Left lung (tissue), 4 donors: ENCODE measurements at regions not wholly inside any gene's neighbourhood (a gene's known extent, or its start where the extent isn't known, plus 50 kb on each side); places are given as distances from the start of the nearest gene placed in this dataset.

ENCODE experiments used
- ATAC-seq: fragments of 200-7000 bp; cut with Tn5 transposase; one replicate; pipeline ENCODE4 v1.9.1; 2020; ENCODE audit warnings: moderate library complexity
- DNase-seq, 4 donors: peaks; one replicate each; pipeline ENCODE4 v3.0.0-alpha.2; 2013 to 2020
- H3K27ac ChIP-seq, 2 donors: fragments of 200-600 bp; sonication (generic) in 1 of 2; one replicate each; pipeline versions ENCODE4 v1.5.0 to v1.8.0; 2020 to 2021
- H3K27me3 ChIP-seq, 2 donors: fragments of 200-600 bp; sonication (generic) in 1 of 2; one replicate each; pipeline versions ENCODE4 v1.5.0 to v1.8.0; 2020 to 2021
- H3K36me3 ChIP-seq, 2 donors: fragments of 200-600 bp; sonication (generic) in 1 of 2; one replicate each; pipeline versions ENCODE4 v1.5.0 to v1.8.0; 2020 to 2021
- H3K4me1 ChIP-seq, 2 donors: fragments of 200-600 bp; one replicate each; pipeline ENCODE4 v1.8.0; 2021
- H3K4me3 ChIP-seq, 2 donors: fragments of 200-600 bp; sonication (generic) in 1 of 2; one replicate each; pipeline versions ENCODE4 v1.5.0 to v1.8.0; 2020 to 2021; ENCODE audit warnings: mild to moderate bottlenecking in 1 of 2
- H3K9me3 ChIP-seq, 2 donors: fragments of 200-600 bp; sonication (generic) in 1 of 2; one replicate each; pipeline versions ENCODE4 v1.5.0 to v1.8.0; 2020 to 2021
- intact Hi-C, 2 donors: fragments of 100-400 bp; cut with DNase I; formaldehyde crosslinking; loops; one replicate each; pipeline versions ENCODE4 v1.11.2 to v1.14.2; 2022
- TF ChIP-seq, protein P1 (sequence below), 2 donors: fragments of 200-600 bp; sonication (generic) in 1 of 2; IDR thresholded peaks; one replicate each; pipeline versions ENCODE4 v1.5.0 to v1.8.0; 2021; ENCODE audit warnings: antibody characterized with exemption in 2 of 2
- donor health status: DM: no; HTN: yes; CAD: no.
- donor health status: DM: no; HTN: no; CAD: no.

DNA sequence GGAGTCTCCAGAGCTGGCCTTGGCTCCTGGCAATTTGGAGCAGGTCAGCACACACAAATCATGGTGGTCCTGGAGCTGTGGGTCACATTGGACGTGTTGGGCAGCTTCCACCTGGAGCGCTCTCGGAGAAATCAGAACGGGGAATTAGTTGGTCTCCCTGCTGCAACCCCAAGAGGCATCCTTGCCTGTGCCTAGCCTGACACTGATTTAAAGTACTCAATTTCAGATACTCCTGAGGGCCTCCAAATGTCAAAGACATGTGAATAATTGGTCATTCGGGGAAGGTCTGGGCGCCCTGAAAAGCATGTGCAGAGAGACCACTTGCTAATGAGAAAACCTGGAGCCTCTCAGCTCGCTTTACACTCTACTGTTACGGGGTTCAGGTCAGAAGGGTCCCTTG lies 145.5 kb upstream of the AGAP1 start:
- Histone ChIP-seq H3K9me3 (no peaks in the 10 kb centered on the region), H3K4me1 (peaks cover 0 to 2% of the 10 kb centered on the region in 2 donors), H3K27ac (no peak overlapping the region), H3K36me3 (no peaks in the 10 kb centered on the region), H3K4me3 (no peak overlapping the region), H3K27me3 (no peaks in the 10 kb centered on the region)
- intact Hi-C loops = no loop called here
- ATAC-seq (no peak), DNase-seq (no peak)
- TF ChIP-seq, protein P1, sequence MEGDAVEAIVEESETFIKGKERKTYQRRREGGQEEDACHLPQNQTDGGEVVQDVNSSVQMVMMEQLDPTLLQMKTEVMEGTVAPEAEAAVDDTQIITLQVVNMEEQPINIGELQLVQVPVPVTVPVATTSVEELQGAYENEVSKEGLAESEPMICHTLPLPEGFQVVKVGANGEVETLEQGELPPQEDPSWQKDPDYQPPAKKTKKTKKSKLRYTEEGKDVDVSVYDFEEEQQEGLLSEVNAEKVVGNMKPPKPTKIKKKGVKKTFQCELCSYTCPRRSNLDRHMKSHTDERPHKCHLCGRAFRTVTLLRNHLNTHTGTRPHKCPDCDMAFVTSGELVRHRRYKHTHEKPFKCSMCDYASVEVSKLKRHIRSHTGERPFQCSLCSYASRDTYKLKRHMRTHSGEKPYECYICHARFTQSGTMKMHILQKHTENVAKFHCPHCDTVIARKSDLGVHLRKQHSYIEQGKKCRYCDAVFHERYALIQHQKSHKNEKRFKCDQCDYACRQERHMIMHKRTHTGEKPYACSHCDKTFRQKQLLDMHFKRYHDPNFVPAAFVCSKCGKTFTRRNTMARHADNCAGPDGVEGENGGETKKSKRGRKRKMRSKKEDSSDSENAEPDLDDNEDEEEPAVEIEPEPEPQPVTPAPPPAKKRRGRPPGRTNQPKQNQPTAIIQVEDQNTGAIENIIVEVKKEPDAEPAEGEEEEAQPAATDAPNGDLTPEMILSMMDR (IDR thresholded peaks at IDR 0.05) = no peak

DNA sequence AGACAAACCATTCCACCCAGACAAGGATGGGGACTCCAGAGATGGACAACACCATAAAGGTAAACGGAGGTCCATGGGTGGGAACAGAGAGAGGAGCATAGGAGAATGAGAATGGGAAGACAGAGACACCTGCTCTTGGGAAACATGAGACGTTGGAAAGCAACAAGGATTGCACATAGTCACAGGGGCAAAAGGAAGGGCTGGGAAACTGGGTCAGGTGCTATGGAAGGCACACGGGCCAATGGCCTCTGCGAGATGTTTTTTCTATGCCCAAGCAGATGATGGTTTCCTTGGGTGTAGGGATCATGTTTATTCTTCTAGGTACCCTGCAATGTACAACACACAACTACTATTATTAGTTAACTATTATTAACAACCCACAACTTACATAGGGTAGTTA lies 143.6 kb upstream of the AGAP1 start:
- TF ChIP-seq, protein P1 (IDR thresholded peaks at IDR 0.05) = no peak
- ATAC-seq (no peak), DNase-seq (no peak)
- no peak overlapping the region for H3K4me3 ChIP-seq
- no peaks in the 10 kb centered on the region for H3K27me3 ChIP-seq
- H3K36me3 ChIP-seq = no peaks in the 10 kb centered on the region
- H3K4me1 ChIP-seq = no peaks in the 10 kb centered on the region
- H3K9me3 ChIP-seq = no peaks in the 10 kb centered on the region
- no peak overlapping the region for H3K27ac ChIP-seq
- intact Hi-C loops = no loop called here

DNA sequence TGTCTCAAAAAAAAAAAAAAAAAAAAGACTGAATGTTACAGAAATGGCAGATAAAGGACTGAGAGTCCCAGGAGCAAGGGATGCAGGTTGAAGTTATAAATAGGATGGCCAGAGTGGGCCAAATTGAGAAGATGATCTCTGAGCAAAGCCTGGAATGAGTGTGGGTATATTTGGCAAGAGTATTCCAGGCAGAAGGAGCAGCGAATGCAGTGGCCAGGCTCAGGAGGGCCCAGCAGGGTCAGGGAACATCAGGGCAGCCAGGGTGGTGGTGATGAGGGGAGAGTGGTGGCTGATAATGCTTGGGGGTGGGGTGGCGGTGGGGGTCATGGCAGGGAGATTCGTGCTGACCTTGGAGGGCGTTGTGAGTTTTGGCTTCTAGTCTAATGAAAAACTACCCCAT lies 141.3 kb upstream of the AGAP1 start:
- Histone ChIP-seq H3K4me3 (no peak overlapping the region), H3K27me3 (no peaks in the 10 kb centered on the region), H3K4me1 (no peaks in the 10 kb centered on the region), H3K9me3 (no peaks in the 10 kb centered on the region), H3K27ac (no peak overlapping the region), H3K36me3 (no peaks in the 10 kb centered on the region)
- DNase-seq (no peak), ATAC-seq (no peak)
- TF ChIP-seq, protein P1 (IDR thresholded peaks at IDR 0.05) = no peak
- intact Hi-C loops = no loop called here

DNA sequence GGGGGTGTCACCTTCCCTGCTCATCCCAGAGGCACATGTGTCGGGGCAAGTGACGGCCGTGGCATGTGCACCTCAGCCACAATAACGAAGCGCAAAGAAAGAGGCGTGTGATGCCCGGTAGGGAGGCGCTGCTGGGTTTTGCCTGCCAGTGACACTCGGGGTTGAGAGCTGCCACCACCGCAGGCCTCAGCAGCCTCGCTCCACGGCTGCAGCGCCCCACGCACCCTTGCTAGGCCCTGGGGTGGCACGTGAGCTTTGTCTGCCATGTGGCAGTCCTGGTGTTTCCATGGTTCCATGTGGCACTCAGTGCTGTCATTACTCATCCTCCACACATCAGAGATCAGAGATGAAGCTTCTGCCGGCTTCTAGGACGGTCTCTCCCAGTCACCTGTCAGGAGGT lies 136.0 kb upstream of the AGAP1 start:
- ATAC-seq (no peak), DNase-seq (no peak)
- no peaks in the 10 kb centered on the region for H3K27me3 ChIP-seq
- TF ChIP-seq, protein P1 (IDR thresholded peaks at IDR 0.05) = no peak
- no peak overlapping the region for H3K4me3 ChIP-seq
- intact Hi-C loops = no loop called here
- H3K4me1 ChIP-seq = no peaks in the 10 kb centered on the region
- no peaks in the 10 kb centered on the region for H3K36me3 ChIP-seq
- no peak overlapping the region for H3K27ac ChIP-seq
- H3K9me3 ChIP-seq = no peaks in the 10 kb centered on the region

DNA sequence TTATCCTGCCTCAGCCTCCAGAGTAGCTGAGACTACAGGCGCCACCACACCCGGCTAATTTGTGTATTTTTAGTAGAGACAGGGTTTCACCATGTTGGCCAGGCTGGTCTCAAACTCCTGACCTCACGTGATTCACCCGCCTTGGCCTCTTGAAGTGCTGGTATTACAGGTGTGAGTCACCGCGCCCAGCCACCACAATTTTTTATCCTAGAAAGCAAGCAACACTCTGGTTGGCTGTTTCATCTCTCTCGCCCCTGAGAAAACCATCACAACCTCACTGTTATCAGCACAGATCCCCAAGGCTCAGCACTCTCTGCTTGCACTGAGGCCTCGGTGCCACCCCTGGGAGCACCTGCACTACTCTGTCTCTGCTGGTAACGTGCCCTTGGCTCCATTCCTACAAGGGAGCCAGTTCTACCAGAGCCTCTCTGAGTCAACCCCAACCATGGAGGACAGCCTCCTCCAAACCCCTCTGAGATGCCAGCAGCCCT lies 134.8 kb upstream of the AGAP1 start:
- intact Hi-C loops = no loop called here
- H3K27me3 ChIP-seq = no peaks in the 10 kb centered on the region
- H3K4me1 ChIP-seq = no peaks in the 10 kb centered on the region
- no peak overlapping the region for H3K4me3 ChIP-seq
- no peaks in the 10 kb centered on the region for H3K9me3 ChIP-seq
- DNase-seq (no peak), ATAC-seq (no peak)
- TF ChIP-seq, protein P1 (IDR thresholded peaks at IDR 0.05) = no peak
- H3K27ac ChIP-seq = no peak overlapping the region
- no peaks in the 10 kb centered on the region for H3K36me3 ChIP-seq
